K562 (cell line): ENCODE measurements at regions not wholly inside any gene's neighbourhood (a gene's known extent, or its start where the extent isn't known, plus 50 kb on each side); places are given as distances from the start of the nearest gene placed in this dataset.

ENCODE experiments used
- ATAC-seq: fragments of 200-7000 bp; cut with Tn5 transposase; 3 replicates; pipeline ENCODE4 v1.9.1; 2020; ENCODE audit warnings: moderate library complexity
- BruUV-seq: library from RNA; stranded (reverse); fragments of 400-500 nt; replicated peaks from 2 replicates; lab custom pipeline; 2021; lab: Mats Ljungman, UMichigan
- CTCF ChIA-PET: fragments of 300-600 bp; formaldehyde crosslinking; extraction: SDS; loops from one replicate; lab custom pipeline; 2021; ENCODE audit warnings: low intra/inter-chr PET ratio; lab: Yijun Ruan, JAX
- POLR2A ChIA-PET: fragments of 300-600, 350-650 bp; sonication (Branson Sonifier 250); formaldehyde crosslinking; extraction: SDS; loops from one replicate; lab custom pipeline; 2021; ENCODE audit warnings: antibody characterized with exemption, inconsistent platforms; lab: Yijun Ruan, JAX
- DNase-seq, 4 experiments: peaks; one replicate each; pipeline versions ENCODE4 v3.0.0 to v3.0.0-alpha.2; 2011 to 2018; ENCODE audit warnings: low spot score in 3 of 4, mixed read lengths in 3 of 4; ENCODE audit errors: extremely low read depth in 1 of 4
- FAIRE-seq: peaks from 2 replicates; lab custom pipeline; 2011; peaks lifted over from hg19 to GRCh38; lab: Jason Lieb, UNC
- H2AFZ ChIP-seq: 2 replicates; pipeline ENCODE4 v1.6.0; 2011; ENCODE audit warnings: low read depth, low read length, control low read depth, inconsistent platforms
- H3K27ac ChIP-seq: fragments of 200-600 bp; 3 replicates; pipeline ENCODE4 v1.8.0; 2011; ENCODE audit warnings: low read depth, mild to moderate bottlenecking, control low read depth, inconsistent platforms, low read length, moderate library complexity, mixed read lengths; ENCODE audit errors: extremely low read depth
- H3K27me3 ChIP-seq, 2 experiments: fragments of 300-600 bp in 1 of 2; 2 replicates in 1 of 2; 3 replicates in 1 of 2; pipeline versions ENCODE4 v1.6.0 to v1.8.0; 2011; ENCODE audit warnings: inconsistent platforms in 2 of 2, low read length in 2 of 2, mild to moderate bottlenecking in 1 of 2, mixed read lengths in 1 of 2, moderate library complexity in 1 of 2; ENCODE audit not compliant: control insufficient read depth in 2 of 2, insufficient read depth in 2 of 2
- H3K36me3 ChIP-seq: fragments of 300-600 bp; 3 replicates; pipeline ENCODE4 v1.8.0; 2011; ENCODE audit warnings: mild to moderate bottlenecking, low read length, inconsistent platforms; ENCODE audit not compliant: control insufficient read depth, insufficient read depth
- H3K4me1 ChIP-seq, 2 experiments: fragments of 200-600 bp in 1 of 2; replicated peaks in 1 of 2; 2 replicates in 1 of 2; 3 replicates in 1 of 2; pipeline versions ENCODE4 v1.5.1 to v1.8.0; 2011; ENCODE audit warnings: inconsistent platforms in 2 of 2, low read length in 2 of 2, mild to moderate bottlenecking in 1 of 2, mixed read lengths in 1 of 2, moderate library complexity in 1 of 2; ENCODE audit not compliant: control insufficient read depth in 2 of 2, insufficient read depth in 2 of 2
- H3K4me2 ChIP-seq: 2 replicates; pipeline ENCODE4 v1.6.1; 2011; ENCODE audit warnings: low read length, control low read depth, inconsistent platforms, mixed read lengths; ENCODE audit not compliant: insufficient read depth
- H3K4me3 ChIP-seq: fragments of 200-600 bp; sonication (generic), shearing (Covaris generic); 2 replicates; pipeline ENCODE4 v1.5.1; 2016; ENCODE audit warnings: control low read depth, inconsistent platforms
- H3K79me2 ChIP-seq: fragments of 200-600 bp; 3 replicates; pipeline ENCODE4 v1.8.0; 2011; ENCODE audit warnings: low read length, inconsistent platforms; ENCODE audit not compliant: control insufficient read depth, insufficient read depth
- H3K9ac ChIP-seq, 2 experiments: 2 replicates each; pipeline versions ENCODE4 v1.6.0 to v1.6.1; 2011; ENCODE audit warnings: low read depth in 2 of 2, low read length in 2 of 2, control low read depth in 1 of 2, inconsistent platforms in 1 of 2, mild to moderate bottlenecking in 1 of 2, mixed read lengths in 1 of 2; ENCODE audit not compliant: insufficient read depth in 1 of 2
- H3K9me1 ChIP-seq: one replicate; pipeline ENCODE4 v1.6.0; 2011; ENCODE audit warnings: inconsistent platforms, mild to moderate bottlenecking, low read length, moderate library complexity; ENCODE audit not compliant: control insufficient read depth, insufficient read depth
- H3K9me3 ChIP-seq: replicated peaks from 2 replicates; pipeline ENCODE4 v1.5.1; 2011; ENCODE audit warnings: low read depth, low read length, inconsistent platforms; ENCODE audit not compliant: control insufficient read depth, insufficient read depth
- H4K20me1 ChIP-seq: replicated peaks from 2 replicates; pipeline ENCODE4 v1.6.1; 2011; ENCODE audit warnings: low read length, inconsistent platforms, mixed read lengths; ENCODE audit not compliant: control insufficient read depth, insufficient read depth
- BRD4 ChIP-seq: fragments of 200-600 bp; sonication (generic); IDR thresholded peaks from 2 replicates; pipeline ENCODE4 v1.6.1; 2017; ENCODE audit warnings: inconsistent platforms
- ELF4 ChIP-seq: fragments of 450-650 bp; formaldehyde crosslinking; IDR thresholded peaks from 2 replicates; pipeline ENCODE4 v1.4.0; 2022; ENCODE audit warnings: missing genetic modification characterization
- ETV5 ChIP-seq: sonication (generic); formaldehyde crosslinking; IDR thresholded peaks from 2 replicates; pipeline ENCODE4 v1.4.0; 2020; ENCODE audit warnings: low read depth, mild to moderate bottlenecking, missing genetic modification reagents
- FOS ChIP-seq: IDR thresholded peaks from 3 replicates; pipeline ENCODE4 v1.6.1; 2011; ENCODE audit not compliant: insufficient read length; ENCODE audit errors: extremely low read depth
- GTF2B ChIP-seq: IDR thresholded peaks from 2 replicates; pipeline ENCODE4 v1.6.1; 2011; ENCODE audit not compliant: insufficient read length; ENCODE audit errors: extremely low read depth
- LARP7 ChIP-seq: fragments of 450-650 bp; IDR thresholded peaks from 2 replicates; pipeline ENCODE4 v1.6.1; 2016
- NFE2L1 ChIP-seq: fragments of 450-650 bp; IDR thresholded peaks from 2 replicates; pipeline ENCODE4 v1.6.1; 2016; ENCODE audit warnings: missing genetic modification characterization, low read depth, mild to moderate bottlenecking, missing compliant biosample characterization, moderate library complexity, borderline replicate concordance
- POLR2AphosphoS5 ChIP-seq: IDR thresholded peaks from 2 replicates; pipeline ENCODE4 v1.6.1; 2011; ENCODE audit warnings: mild to moderate bottlenecking, low read depth, low read length, moderate library complexity; ENCODE audit not compliant: control insufficient read depth, insufficient read depth
- U2AF2 ChIP-seq: fragments of 200-400 bp; formaldehyde crosslinking; optimal IDR thresholded peaks from 2 replicates; pipeline ENCODE3; 2017; ENCODE audit warnings: low read depth, mild to moderate bottlenecking, low read length
- XRCC3 ChIP-seq: fragments of 450-650 bp; IDR thresholded peaks from 2 replicates; pipeline ENCODE4 v1.6.1; 2017; ENCODE audit warnings: mild to moderate bottlenecking, moderate library complexity
- YBX1 ChIP-seq: fragments of 450-650 bp; IDR thresholded peaks from 2 replicates; pipeline ENCODE4 v1.7.1; 2016; ENCODE audit warnings: mild to moderate bottlenecking
- ZC3H11A ChIP-seq: IDR thresholded peaks from 2 replicates; pipeline ENCODE4 v1.6.1; 2012; ENCODE audit warnings: low read depth, low read length, improper control_type of control experiment
- ZEB2 ChIP-seq: fragments of 450-650 bp; IDR thresholded peaks from 2 replicates; pipeline ENCODE4 v1.6.1; 2016
- ZNF436 ChIP-seq: fragments of 250-450, 450-650 bp; sonication (Bioruptor Pico); formaldehyde crosslinking; IDR thresholded peaks from 2 replicates; pipeline ENCODE4 v1.7.0; 2020; ENCODE audit warnings: mild to moderate bottlenecking
- ZSCAN32 ChIP-seq: fragments of 450-650 bp; formaldehyde crosslinking; IDR thresholded peaks from 2 replicates; pipeline ENCODE4 v1.4.0; 2020; ENCODE audit warnings: mild to moderate bottlenecking, moderate library complexity
- WGBS: fragments of 100-300 bp; shearing (Covaris generic); methylation state at CpG from one replicate; pipeline ENCODE4 v1.1.6; 2016; ENCODE audit warnings: low coverage, mixed read lengths; ENCODE audit not compliant: insufficient coverage; ENCODE audit errors: missing lambda C conversion rate; 5-methylcytosine and 5-hydroxymethylcytosine counted together
- in situ Hi-C: fragments of 300-500 bp; cut with MboI; formaldehyde crosslinking; loops from 4 replicates; pipeline ENCODE4 v1.15.0; 2018; ENCODE audit warnings: inconsistent platforms, mixed read lengths
- intact Hi-C: fragments of 100-400 bp; cut with micrococcal nuclease; formaldehyde crosslinking; loops from 2 replicates; pipeline ENCODE4 v1.14.2; 2022

- CTCF ChIA-PET: no interaction called here
Measured at GRCh38 chr5:20486826-20487225, 498.8 kb upstream of the CDH18 start.

More at GRCh38 chr5:20486826-20487225, 498.8 kb upstream of the CDH18 start:
- no peak for FAIRE-seq
- intact Hi-C loops (no loop called here), in situ Hi-C loops (no loop called here)
- H3K4me1 ChIP-seq: no peaks in the 10 kb centered on the region
- peaks cover 2% of the 10 kb centered on the region; the same call in 1 of the 2 replicates for H3K9me3 ChIP-seq
- WGBS: 3% methylated on average over 4 of the region's 4 CpGs
- H3K79me2 ChIP-seq: no peaks in the 10 kb centered on the region
- POLR2A ChIA-PET: no interaction called here
- no peak overlapping the region for H2AFZ ChIP-seq
- DNase-seq: no peak
- BruUV-seq: no TSS peak
- H4K20me1 ChIP-seq: no peaks in the 10 kb centered on the region
- H3K27me3 ChIP-seq: no peaks in the 10 kb centered on the region
- no peak for TF ChIP-seq LARP7
- no peak for TF ChIP-seq YBX1
- no peak for TF ChIP-seq ZC3H11A
- no peak for TF ChIP-seq NFE2L1 (tag)
- no peak for TF ChIP-seq ELF4 (CRISPR knock-in tag)
- no peak for TF ChIP-seq ZEB2
- TF ChIP-seq ETV5 (CRISPR knock-in tag): no peak
- TF ChIP-seq ZSCAN32 (CRISPR knock-in tag): no peak
- TF ChIP-seq GTF2B: no peak
- no peak for TF ChIP-seq U2AF2
- TF ChIP-seq BRD4: no peak
- TF ChIP-seq POLR2AphosphoS5: no peak
- TF ChIP-seq FOS: no peak
- no peak for TF ChIP-seq XRCC3
- TF ChIP-seq ZNF436 (CRISPR knock-in tag): no peak
- H3K36me3 ChIP-seq: no peaks in the 10 kb centered on the region
- no peak for ATAC-seq
- no peak overlapping the region for H3K27ac ChIP-seq
- H3K4me3 ChIP-seq: no peak overlapping the region
- H3K4me2 ChIP-seq: no peak overlapping the region
- H3K9me1 ChIP-seq: no peaks in the 10 kb centered on the region
- H3K9ac ChIP-seq: no peak overlapping the region
